HCT116 (cell line): ENCODE measurements at regions not wholly inside any gene's neighbourhood (a gene's known extent, or its start where the extent isn't known, plus 50 kb on each side); places are given as distances from the start of the nearest gene placed in this dataset.

Experiments used
- ELF1 ChIP-seq: IDR thresholded peaks from 2 replicates; pipeline ENCODE4 v1.6.1; 2012; ENCODE audit warnings: low read depth, borderline replicate concordance
- EZH2 ChIP-seq: fragments of 200-600 bp; sonication (generic); IDR thresholded peaks from 2 replicates; pipeline ENCODE4 v1.6.1; 2017; ENCODE audit warnings: antibody characterized with exemption, mixed run types
- JUND ChIP-seq: IDR thresholded peaks from 2 replicates; pipeline ENCODE4 v1.6.1; 2012
- POLR2A ChIP-seq: IDR thresholded peaks from 2 replicates; pipeline ENCODE4 v1.7.0; 2011; ENCODE audit warnings: borderline replicate concordance; ENCODE audit not compliant: insufficient read depth, insufficient read length; ENCODE audit errors: extremely low read depth
- POLR2AphosphoS5 ChIP-seq: IDR thresholded peaks from 2 replicates; pipeline ENCODE4 v1.6.1; 2011; ENCODE audit warnings: mild to moderate bottlenecking, low read depth, low read length, moderate library complexity
- SIN3A ChIP-seq: IDR thresholded peaks from 2 replicates; pipeline ENCODE4 v1.6.1; 2012; ENCODE audit warnings: low read depth
- SRF ChIP-seq: IDR thresholded peaks from 2 replicates; pipeline ENCODE4 v1.6.1; 2012; ENCODE audit warnings: low read depth
- ZNF274 ChIP-seq: fragments of 200-500 bp; sonication (Bioruptor generic); IDR thresholded peaks from 2 replicates; pipeline ENCODE4 v1.6.1; 2014; ENCODE audit warnings: mild to moderate bottlenecking, low read depth, low read length, inconsistent platforms
- TF ChIP-seq, protein P1 (sequence below): IDR thresholded peaks from 2 replicates; pipeline ENCODE4 v1.6.1; 2012
- TF ChIP-seq, protein P2 (sequence below), 3 experiments: fragments of 200-600 bp in 1 of 3; sonication (generic) in 1 of 3; IDR thresholded peaks in 2 of 3; conservative IDR thresholded peaks in 1 of 3; 2 replicates each; pipeline ENCODE4 v1.5.1; 2012 to 2017; ENCODE audit warnings: low read depth in 2 of 3, low read length in 2 of 3, antibody characterized with exemption in 1 of 3, borderline replicate concordance in 1 of 3, control low read depth in 1 of 3, mild to moderate bottlenecking in 1 of 3, mixed read lengths in 1 of 3, mixed run types in 1 of 3, moderate library complexity in 1 of 3; ENCODE audit not compliant: insufficient read depth in 1 of 3
- TF ChIP-seq, protein P3 (sequence below): IDR thresholded peaks from 2 replicates; pipeline ENCODE4 v1.6.1; 2012; ENCODE audit warnings: low read depth

DNA sequence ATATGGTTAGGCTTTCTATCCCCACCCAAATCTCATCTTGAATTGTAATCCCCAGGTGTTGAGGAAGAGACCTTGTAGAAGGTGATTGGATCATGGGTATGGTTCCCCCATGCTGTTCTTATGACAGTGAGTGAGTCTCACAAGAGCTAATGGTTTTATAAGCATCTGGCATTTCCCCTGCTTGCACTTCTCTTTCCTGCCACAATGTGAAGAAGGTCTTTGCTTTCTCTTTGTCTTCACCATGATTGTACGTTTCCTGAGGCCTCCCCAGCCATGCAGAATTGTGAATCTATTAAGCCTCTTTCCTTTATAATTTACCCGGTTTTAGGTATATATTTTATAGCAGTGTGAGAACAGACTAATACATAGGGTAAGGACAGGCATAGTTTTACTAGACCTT lies 334.5 kb downstream of the TLR4 start:
- TF ChIP-seq SIN3A (no peak), SRF (no peak), ELF1 (no peak), JUND (no peak), POLR2AphosphoS5 (no peak), POLR2A (no peak), EZH2 (no peak), ZNF274 (no peak)
- TF ChIP-seq, protein P1, sequence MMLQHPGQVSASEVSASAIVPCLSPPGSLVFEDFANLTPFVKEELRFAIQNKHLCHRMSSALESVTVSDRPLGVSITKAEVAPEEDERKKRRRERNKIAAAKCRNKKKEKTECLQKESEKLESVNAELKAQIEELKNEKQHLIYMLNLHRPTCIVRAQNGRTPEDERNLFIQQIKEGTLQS, result no peak
- TF ChIP-seq, protein P2, sequence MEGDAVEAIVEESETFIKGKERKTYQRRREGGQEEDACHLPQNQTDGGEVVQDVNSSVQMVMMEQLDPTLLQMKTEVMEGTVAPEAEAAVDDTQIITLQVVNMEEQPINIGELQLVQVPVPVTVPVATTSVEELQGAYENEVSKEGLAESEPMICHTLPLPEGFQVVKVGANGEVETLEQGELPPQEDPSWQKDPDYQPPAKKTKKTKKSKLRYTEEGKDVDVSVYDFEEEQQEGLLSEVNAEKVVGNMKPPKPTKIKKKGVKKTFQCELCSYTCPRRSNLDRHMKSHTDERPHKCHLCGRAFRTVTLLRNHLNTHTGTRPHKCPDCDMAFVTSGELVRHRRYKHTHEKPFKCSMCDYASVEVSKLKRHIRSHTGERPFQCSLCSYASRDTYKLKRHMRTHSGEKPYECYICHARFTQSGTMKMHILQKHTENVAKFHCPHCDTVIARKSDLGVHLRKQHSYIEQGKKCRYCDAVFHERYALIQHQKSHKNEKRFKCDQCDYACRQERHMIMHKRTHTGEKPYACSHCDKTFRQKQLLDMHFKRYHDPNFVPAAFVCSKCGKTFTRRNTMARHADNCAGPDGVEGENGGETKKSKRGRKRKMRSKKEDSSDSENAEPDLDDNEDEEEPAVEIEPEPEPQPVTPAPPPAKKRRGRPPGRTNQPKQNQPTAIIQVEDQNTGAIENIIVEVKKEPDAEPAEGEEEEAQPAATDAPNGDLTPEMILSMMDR (IDR thresholded peaks at IDR 0.05 in 2 of 3, conservative IDR thresholded peaks at IDR 0.05 in 1 of 3; ENCODE audit: borderline replicate concordance in 1 of 3, insufficient read depth in 1 of 3, low read depth in 2 of 3, low read length in 2 of 3), result no peak
- TF ChIP-seq, protein P3, sequence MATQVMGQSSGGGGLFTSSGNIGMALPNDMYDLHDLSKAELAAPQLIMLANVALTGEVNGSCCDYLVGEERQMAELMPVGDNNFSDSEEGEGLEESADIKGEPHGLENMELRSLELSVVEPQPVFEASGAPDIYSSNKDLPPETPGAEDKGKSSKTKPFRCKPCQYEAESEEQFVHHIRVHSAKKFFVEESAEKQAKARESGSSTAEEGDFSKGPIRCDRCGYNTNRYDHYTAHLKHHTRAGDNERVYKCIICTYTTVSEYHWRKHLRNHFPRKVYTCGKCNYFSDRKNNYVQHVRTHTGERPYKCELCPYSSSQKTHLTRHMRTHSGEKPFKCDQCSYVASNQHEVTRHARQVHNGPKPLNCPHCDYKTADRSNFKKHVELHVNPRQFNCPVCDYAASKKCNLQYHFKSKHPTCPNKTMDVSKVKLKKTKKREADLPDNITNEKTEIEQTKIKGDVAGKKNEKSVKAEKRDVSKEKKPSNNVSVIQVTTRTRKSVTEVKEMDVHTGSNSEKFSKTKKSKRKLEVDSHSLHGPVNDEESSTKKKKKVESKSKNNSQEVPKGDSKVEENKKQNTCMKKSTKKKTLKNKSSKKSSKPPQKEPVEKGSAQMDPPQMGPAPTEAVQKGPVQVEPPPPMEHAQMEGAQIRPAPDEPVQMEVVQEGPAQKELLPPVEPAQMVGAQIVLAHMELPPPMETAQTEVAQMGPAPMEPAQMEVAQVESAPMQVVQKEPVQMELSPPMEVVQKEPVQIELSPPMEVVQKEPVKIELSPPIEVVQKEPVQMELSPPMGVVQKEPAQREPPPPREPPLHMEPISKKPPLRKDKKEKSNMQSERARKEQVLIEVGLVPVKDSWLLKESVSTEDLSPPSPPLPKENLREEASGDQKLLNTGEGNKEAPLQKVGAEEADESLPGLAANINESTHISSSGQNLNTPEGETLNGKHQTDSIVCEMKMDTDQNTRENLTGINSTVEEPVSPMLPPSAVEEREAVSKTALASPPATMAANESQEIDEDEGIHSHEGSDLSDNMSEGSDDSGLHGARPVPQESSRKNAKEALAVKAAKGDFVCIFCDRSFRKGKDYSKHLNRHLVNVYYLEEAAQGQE, result no peak
